ENCODE measurements at regions not wholly inside any gene's neighbourhood (a gene's known extent, or its start where the extent isn't known, plus 50 kb on each side); places are given as distances from the start of the nearest gene placed in this dataset.

DNA sequence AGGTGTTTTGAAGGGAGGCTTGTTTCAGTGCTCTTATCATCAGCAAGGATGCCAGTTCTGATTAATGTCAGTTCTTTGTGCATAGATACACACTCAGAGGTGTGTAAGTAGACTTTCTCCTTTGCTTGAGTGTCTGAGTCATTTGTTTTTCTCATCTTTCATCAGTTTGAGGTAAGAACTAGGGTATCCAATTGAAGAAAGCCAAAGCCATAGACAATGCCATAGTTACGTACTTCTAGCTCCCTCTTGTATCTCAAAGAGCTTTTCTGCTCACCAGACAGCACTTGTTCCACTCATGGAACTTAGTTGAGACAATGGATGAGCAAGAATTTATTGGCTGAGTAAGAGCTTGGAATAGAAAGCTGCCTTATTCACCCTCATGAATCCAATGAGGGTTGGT, 520.1 kb downstream of the PIK3C3 start:
- TF ChIP-seq, protein P1, sequence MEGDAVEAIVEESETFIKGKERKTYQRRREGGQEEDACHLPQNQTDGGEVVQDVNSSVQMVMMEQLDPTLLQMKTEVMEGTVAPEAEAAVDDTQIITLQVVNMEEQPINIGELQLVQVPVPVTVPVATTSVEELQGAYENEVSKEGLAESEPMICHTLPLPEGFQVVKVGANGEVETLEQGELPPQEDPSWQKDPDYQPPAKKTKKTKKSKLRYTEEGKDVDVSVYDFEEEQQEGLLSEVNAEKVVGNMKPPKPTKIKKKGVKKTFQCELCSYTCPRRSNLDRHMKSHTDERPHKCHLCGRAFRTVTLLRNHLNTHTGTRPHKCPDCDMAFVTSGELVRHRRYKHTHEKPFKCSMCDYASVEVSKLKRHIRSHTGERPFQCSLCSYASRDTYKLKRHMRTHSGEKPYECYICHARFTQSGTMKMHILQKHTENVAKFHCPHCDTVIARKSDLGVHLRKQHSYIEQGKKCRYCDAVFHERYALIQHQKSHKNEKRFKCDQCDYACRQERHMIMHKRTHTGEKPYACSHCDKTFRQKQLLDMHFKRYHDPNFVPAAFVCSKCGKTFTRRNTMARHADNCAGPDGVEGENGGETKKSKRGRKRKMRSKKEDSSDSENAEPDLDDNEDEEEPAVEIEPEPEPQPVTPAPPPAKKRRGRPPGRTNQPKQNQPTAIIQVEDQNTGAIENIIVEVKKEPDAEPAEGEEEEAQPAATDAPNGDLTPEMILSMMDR (IDR thresholded peaks at IDR 0.05) = no peak
- no peak for TF ChIP-seq POLR2A (IDR thresholded peaks at IDR 0.05)
